ENCODE measurements at regions not wholly inside any gene's neighbourhood (a gene's known extent, or its start where the extent isn't known, plus 50 kb on each side); places are given as distances from the start of the nearest gene placed in this dataset.

GRCh38 chr12:25714198-25714984, 161.3 kb upstream of the LMNTD1 start:
- Histone ChIP-seq H3K9me3 (peaks cover 14% of the 10 kb centered on the region), H3K4me3 (ENCODE audit: low read depth, low read length) (no peak overlapping the region), H3K27me3 (replicated peaks; ENCODE audit: control insufficient read depth, insufficient read depth, low read length) (no peaks in the 10 kb centered on the region), H3K36me3 (ENCODE audit: control insufficient read depth, insufficient read depth, low read length) (no peaks in the 10 kb centered on the region), H3K4me1 (no peaks in the 10 kb centered on the region)
- H3K27me3 Mint-ChIP-seq (ENCODE audit: insufficient read depth, unreplicated experiment), result no peaks in the 10 kb centered on the region
- H3K9me3 Mint-ChIP-seq (ENCODE audit: unreplicated experiment), result peaks cover 10% of the 10 kb centered on the region
- BruUV-seq (replicated peaks), result no TSS peak
- no peak overlapping the region for H3K4me3 Mint-ChIP-seq (ENCODE audit: unreplicated experiment)
- no peaks in the 10 kb centered on the region for H3K4me1 Mint-ChIP-seq (ENCODE audit: low read depth, unreplicated experiment)
- no peak for DNase-seq
- intact Hi-C loops (cut with micrococcal nuclease; ENCODE audit: unreplicated experiment), result no loop called here
- CTCF ChIA-PET, result no interaction called here
- H3K36me3 Mint-ChIP-seq (ENCODE audit: insufficient read depth, unreplicated experiment), result no peaks in the 10 kb centered on the region
- POLR2A ChIA-PET, result no interaction called here
- TF ChIP-seq CTCF (IDR thresholded peaks at IDR 0.05; ENCODE audit: insufficient read depth in 1 of 2, low read depth in 1 of 2, low read length in 1 of 2, severe bottlenecking in 1 of 2, unreplicated experiment in 1 of 2), result no peak
- H3K27ac Mint-ChIP-seq (ENCODE audit: unreplicated experiment), result no peak overlapping the region

- TF ChIP-seq CTCF (IDR thresholded peaks at IDR 0.05; ENCODE audit: insufficient read depth in 1 of 2, low read depth in 1 of 2, low read length in 1 of 2, severe bottlenecking in 1 of 2, unreplicated experiment in 1 of 2), result no peak
- BruUV-seq (replicated peaks), result no TSS peak
- intact Hi-C loops (cut with micrococcal nuclease; ENCODE audit: unreplicated experiment), result no loop called here
- H3K36me3 Mint-ChIP-seq (ENCODE audit: insufficient read depth, unreplicated experiment), result no peaks in the 10 kb centered on the region
- no peak for DNase-seq
- Histone ChIP-seq H3K27me3 (replicated peaks; ENCODE audit: control insufficient read depth, insufficient read depth, low read length) (no peaks in the 10 kb centered on the region), H3K36me3 (ENCODE audit: control insufficient read depth, insufficient read depth, low read length) (no peaks in the 10 kb centered on the region), H3K9me3 (peaks cover 14% of the 10 kb centered on the region), H3K4me3 (ENCODE audit: low read depth, low read length) (no peak overlapping the region), H3K4me1 (no peaks in the 10 kb centered on the region)
- H3K4me3 Mint-ChIP-seq (ENCODE audit: unreplicated experiment), result no peak overlapping the region
- no peak overlapping the region for H3K27ac Mint-ChIP-seq (ENCODE audit: unreplicated experiment)
- peaks cover 10% of the 10 kb centered on the region for H3K9me3 Mint-ChIP-seq (ENCODE audit: unreplicated experiment)
- ChIA-PET POLR2A (no interaction called here), CTCF (no interaction called here)
- no peaks in the 10 kb centered on the region for H3K27me3 Mint-ChIP-seq (ENCODE audit: insufficient read depth, unreplicated experiment)
- H3K4me1 Mint-ChIP-seq (ENCODE audit: low read depth, unreplicated experiment), result no peaks in the 10 kb centered on the region
These were observed 162.0 kb upstream of the LMNTD1 start for GRCh38 chr12:25715102-25715501.

GRCh38 chr12:25716842-25717241, 163.8 kb upstream of the LMNTD1 start:
- Histone ChIP-seq H3K4me3 (ENCODE audit: low read depth, low read length) (no peak overlapping the region), H3K4me1 (no peaks in the 10 kb centered on the region), H3K36me3 (ENCODE audit: control insufficient read depth, insufficient read depth, low read length) (no peaks in the 10 kb centered on the region), H3K27me3 (replicated peaks; ENCODE audit: control insufficient read depth, insufficient read depth, low read length) (no peaks in the 10 kb centered on the region), H3K9me3 (no peaks in the 10 kb centered on the region)
- intact Hi-C loops (cut with micrococcal nuclease; ENCODE audit: unreplicated experiment), result no loop called here
- POLR2A ChIA-PET, result no interaction called here
- Mint-ChIP-seq H3K4me1 (ENCODE audit: low read depth, unreplicated experiment) (no peaks in the 10 kb centered on the region), H3K36me3 (ENCODE audit: insufficient read depth, unreplicated experiment) (no peaks in the 10 kb centered on the region), H3K9me3 (ENCODE audit: unreplicated experiment) (no peaks in the 10 kb centered on the region), H3K4me3 (ENCODE audit: unreplicated experiment) (no peak overlapping the region), H3K27me3 (ENCODE audit: insufficient read depth, unreplicated experiment) (no peaks in the 10 kb centered on the region), H3K27ac (ENCODE audit: unreplicated experiment) (no peak overlapping the region)
- no peak for DNase-seq
- TF ChIP-seq CTCF (IDR thresholded peaks at IDR 0.05; ENCODE audit: insufficient read depth in 1 of 2, low read depth in 1 of 2, low read length in 1 of 2, severe bottlenecking in 1 of 2, unreplicated experiment in 1 of 2), result no peak
- CTCF ChIA-PET, result no interaction called here
- BruUV-seq (replicated peaks), result no TSS peak
